Suprapubic skin (tissue), 4 donors: ENCODE measurements at regions not wholly inside any gene's neighbourhood (a gene's known extent, or its start where the extent isn't known, plus 50 kb on each side); places are given as distances from the start of the nearest gene placed in this dataset.
"Not testable (repeated sequence)": the region's sequence is repeated elsewhere in the genome, so short reads cannot be mapped to it uniquely, and the experiment has no call there.

Experiments
- CTCF ChIP-seq, 2 donors: fragments of 200-600 bp in 1 of 2; fragments of 450-650 bp in 1 of 2; sonication (generic) in 1 of 2; IDR thresholded peaks; one replicate each; pipeline ENCODE4 v1.5.1; 2016 to 2019; ENCODE audit warnings: antibody characterized with exemption in 2 of 2, mild to moderate bottlenecking in 1 of 2, moderate library complexity in 1 of 2
- EP300 ChIP-seq: sonication (generic); formaldehyde crosslinking; IDR thresholded peaks from one replicate; pipeline ENCODE4 v1.6.1; 2017; ENCODE audit warnings: antibody characterized with exemption
- POLR2A ChIP-seq, 2 donors: fragments of 450-650 bp; IDR thresholded peaks; one replicate each; pipeline ENCODE4 v1.6.1; 2017; ENCODE audit warnings: antibody characterized with exemption in 2 of 2, mild to moderate bottlenecking in 2 of 2, moderate library complexity in 2 of 2
- POLR2AphosphoS5 ChIP-seq, 3 donors: sonication (generic); formaldehyde crosslinking; IDR thresholded peaks; one replicate each; pipeline ENCODE4 v1.6.1; 2017; ENCODE audit warnings: antibody characterized with exemption in 3 of 3

GRCh38 chr9:767061-767561 is 74.4 kb upstream of the DMRT1 start:
- not testable (repeated sequence) for TF ChIP-seq CTCF (IDR thresholded peaks at IDR 0.05); POLR2A (IDR thresholded peaks at IDR 0.05); POLR2AphosphoS5 (IDR thresholded peaks at IDR 0.05); EP300
